Nephron (organoid): ENCODE measurements at regions not wholly inside any gene's neighbourhood (a gene's known extent, or its start where the extent isn't known, plus 50 kb on each side); places are given as distances from the start of the nearest gene placed in this dataset.

Experiments
- H3K27ac Mint-ChIP-seq, 3 experiments: 2 replicates each; pipeline ENCODE4 v1.8.0; 2020; ENCODE audit warnings: mixed read lengths in 3 of 3, mild to moderate bottlenecking in 2 of 3, moderate library complexity in 1 of 3
- H3K27me3 Mint-ChIP-seq: 2 replicates; pipeline ENCODE4 v1.8.0; 2021; ENCODE audit warnings: low read depth, mild to moderate bottlenecking, moderate library complexity, mixed read lengths
- H3K36me3 Mint-ChIP-seq: 2 replicates; pipeline ENCODE4 v1.8.0; 2020; ENCODE audit warnings: low read depth, mixed read lengths
- H3K4me1 Mint-ChIP-seq: 2 replicates; pipeline ENCODE4 v1.8.0; 2020; ENCODE audit warnings: mixed read lengths
- H3K4me3 Mint-ChIP-seq, 3 experiments: 2 replicates each; pipeline ENCODE4 v1.8.0; 2020; ENCODE audit warnings: mild to moderate bottlenecking in 3 of 3, mixed read lengths in 3 of 3, moderate library complexity in 2 of 3
- H3K9me3 Mint-ChIP-seq: 2 replicates; pipeline ENCODE4 v1.8.0; 2020; ENCODE audit warnings: mixed read lengths
- CTCF ChIP-seq, 3 experiments: fragments of 200-600 bp; sonication (generic); IDR thresholded peaks; one replicate each; pipeline ENCODE4 v1.5.0; 2021; ENCODE audit warnings: antibody characterized with exemption in 3 of 3; ENCODE audit not compliant: unreplicated experiment in 3 of 3

GRCh38 chr2:217392930-217393584, 533.2 kb upstream of the TNP1 start:
- peak overlapping the region in 2 of 3 experiments; percentile 89 to 93 for H3K27ac Mint-ChIP-seq
- peaks cover 28% of the 10 kb centered on the region for H3K9me3 Mint-ChIP-seq
- peaks cover 19% of the 10 kb centered on the region for H3K4me1 Mint-ChIP-seq
- H3K27me3 Mint-ChIP-seq, result no peaks in the 10 kb centered on the region
- no peak overlapping the region for H3K4me3 Mint-ChIP-seq
- no peak for TF ChIP-seq CTCF (IDR thresholded peaks at IDR 0.05; ENCODE audit: unreplicated experiment in 3 of 3)
- H3K36me3 Mint-ChIP-seq, result peaks cover 20% of the 10 kb centered on the region

GRCh38 chr2:217387776-217388387, 528.0 kb upstream of the TNP1 start:
- TF ChIP-seq CTCF (IDR thresholded peaks at IDR 0.05; ENCODE audit: unreplicated experiment in 3 of 3), result no peak
- Mint-ChIP-seq H3K27ac (peak overlapping the region in 1 of 3 experiments; percentile 3), H3K4me3 (no peak overlapping the region), H3K4me1 (peaks cover 21% of the 10 kb centered on the region), H3K27me3 (no peaks in the 10 kb centered on the region), H3K9me3 (peaks cover 24% of the 10 kb centered on the region), H3K36me3 (peaks cover 20% of the 10 kb centered on the region)

GRCh38 chr2:217386041-217386440, 526.2 kb upstream of the TNP1 start:
- TF ChIP-seq CTCF (IDR thresholded peaks at IDR 0.05; ENCODE audit: unreplicated experiment in 3 of 3), result no peak
- Mint-ChIP-seq H3K27ac (peak overlapping the region in 2 of 3 experiments; percentile 7 to 15), H3K9me3 (peaks cover 10% of the 10 kb centered on the region)

GRCh38 chr2:217383620-217384019, 523.8 kb upstream of the TNP1 start:
- peaks cover 25% of the 10 kb centered on the region for H3K4me1 Mint-ChIP-seq
- peak overlapping the region in 1 of 3 experiments; percentile 19 for H3K27ac Mint-ChIP-seq
- H3K27me3 Mint-ChIP-seq, result no peaks in the 10 kb centered on the region
- H3K4me3 Mint-ChIP-seq, result no peak overlapping the region
- no peaks in the 10 kb centered on the region for H3K9me3 Mint-ChIP-seq
- TF ChIP-seq CTCF (IDR thresholded peaks at IDR 0.05; ENCODE audit: unreplicated experiment in 3 of 3), result no peak
- H3K36me3 Mint-ChIP-seq, result no peaks in the 10 kb centered on the region

More at GRCh38 chr2:217386041-217386440, 526.2 kb upstream of the TNP1 start:
- peaks cover 7% of the 10 kb centered on the region for H3K36me3 Mint-ChIP-seq
- H3K4me3 Mint-ChIP-seq, result no peak overlapping the region
- H3K4me1 Mint-ChIP-seq, result peaks cover 21% of the 10 kb centered on the region
- H3K27me3 Mint-ChIP-seq, result no peaks in the 10 kb centered on the region

GRCh38 chr2:217382794-217383193, 522.9 kb upstream of the TNP1 start:
- no peaks in the 10 kb centered on the region for H3K36me3 Mint-ChIP-seq
- no peak for TF ChIP-seq CTCF (IDR thresholded peaks at IDR 0.05; ENCODE audit: unreplicated experiment in 3 of 3)
- H3K27me3 Mint-ChIP-seq, result no peaks in the 10 kb centered on the region
- H3K9me3 Mint-ChIP-seq, result peaks cover under 1% of the 10 kb centered on the region
- H3K27ac Mint-ChIP-seq, result no peak overlapping the region
- H3K4me1 Mint-ChIP-seq, result peaks cover 23% of the 10 kb centered on the region
- no peak overlapping the region for H3K4me3 Mint-ChIP-seq

- H3K27ac Mint-ChIP-seq, result peak overlapping the region in 1 of 3 experiments; percentile 16
- peaks cover 17% of the 10 kb centered on the region for H3K4me1 Mint-ChIP-seq
- H3K9me3 Mint-ChIP-seq, result peaks cover 5% of the 10 kb centered on the region
- H3K4me3 Mint-ChIP-seq, result no peak overlapping the region
- H3K27me3 Mint-ChIP-seq, result no peaks in the 10 kb centered on the region
- peaks cover 4% of the 10 kb centered on the region for H3K36me3 Mint-ChIP-seq
- no peak for TF ChIP-seq CTCF (IDR thresholded peaks at IDR 0.05; ENCODE audit: unreplicated experiment in 3 of 3)
Measured at GRCh38 chr2:217379807-217380206, 519.9 kb upstream of the TNP1 start.
